SJCRH30 (cell line): ENCODE measurements at regions not wholly inside any gene's neighbourhood (a gene's known extent, or its start where the extent isn't known, plus 50 kb on each side); places are given as distances from the start of the nearest gene placed in this dataset.

Experiments
- DNase-seq, 2 experiments: peaks; one replicate each; pipeline ENCODE4 v3.0.0-alpha.2; 2015 to 2020
- H3K27ac ChIP-seq: fragments of 250-450 bp; sonication (Bioruptor Pico); 2 replicates; pipeline ENCODE4 v1.5.1; 2020; ENCODE audit warnings: mild to moderate bottlenecking, moderate library complexity
- H3K27me3 ChIP-seq: fragments of 250-450 bp; sonication (Bioruptor Pico); 2 replicates; pipeline ENCODE4 v1.5.1; 2020; ENCODE audit warnings: mild to moderate bottlenecking, moderate library complexity
- H3K36me3 ChIP-seq: fragments of 250-450 bp; sonication (Bioruptor Pico); 2 replicates; pipeline ENCODE4 v1.5.1; 2020; ENCODE audit warnings: mild to moderate bottlenecking, moderate library complexity
- H3K4me1 ChIP-seq: fragments of 250-450 bp; sonication (Bioruptor Pico); 2 replicates; pipeline ENCODE4 v1.5.1; 2020; ENCODE audit warnings: mild to moderate bottlenecking, moderate library complexity
- H3K4me3 ChIP-seq: fragments of 250-450 bp; sonication (Bioruptor Pico); 2 replicates; pipeline ENCODE4 v1.5.1; 2020; ENCODE audit warnings: mild to moderate bottlenecking, moderate library complexity
- H3K9me3 ChIP-seq: fragments of 250-450 bp; sonication (Bioruptor Pico); replicated peaks from 2 replicates; pipeline ENCODE4 v1.5.1; 2020; ENCODE audit warnings: mild to moderate bottlenecking, moderate library complexity

- no peak for DNase-seq
- Histone ChIP-seq H3K27ac (no peak overlapping the region), H3K4me1 (no peaks in the 10 kb centered on the region), H3K27me3 (no peaks in the 10 kb centered on the region), H3K9me3 (no peaks in the 10 kb centered on the region), H3K4me3 (no peak overlapping the region), H3K36me3 (no peaks in the 10 kb centered on the region)
Observed at GRCh38 chr1:163912170-163912884, 590.6 kb downstream of the NUF2 start.

- H3K36me3 ChIP-seq: no peaks in the 10 kb centered on the region
- no peaks in the 10 kb centered on the region for H3K9me3 ChIP-seq
- H3K4me3 ChIP-seq: no peak overlapping the region
- DNase-seq: no peak
- H3K27ac ChIP-seq: no peak overlapping the region
- no peaks in the 10 kb centered on the region for H3K27me3 ChIP-seq
- no peaks in the 10 kb centered on the region for H3K4me1 ChIP-seq
Observed at GRCh38 chr1:163914785-163915413, 593.1 kb downstream of the NUF2 start.

- Histone ChIP-seq H3K27me3 (no peaks in the 10 kb centered on the region), H3K4me3 (no peak overlapping the region), H3K4me1 (peaks cover 15% of the 10 kb centered on the region), H3K36me3 (no peaks in the 10 kb centered on the region), H3K9me3 (no peaks in the 10 kb centered on the region; the same call in 1 of the 2 replicates), H3K27ac (no peak overlapping the region)
- DNase-seq: no peak
Observed at GRCh38 chr1:163922743-163923201, 601.0 kb downstream of the NUF2 start.

- Histone ChIP-seq H3K9me3 (no peaks in the 10 kb centered on the region; the same call in 1 of the 2 replicates), H3K4me3 (no peak overlapping the region), H3K27ac (no peak overlapping the region), H3K4me1 (peaks cover 15% of the 10 kb centered on the region), H3K27me3 (no peaks in the 10 kb centered on the region), H3K36me3 (no peaks in the 10 kb centered on the region)
- peak; percentile 49 to 76 for DNase-seq
Observed at GRCh38 chr1:163924041-163924440, 602.3 kb downstream of the NUF2 start.

GRCh38 chr1:163927493-163927892, 605.7 kb downstream of the NUF2 start:
- H3K4me1 ChIP-seq: peaks cover 15% of the 10 kb centered on the region
- H3K27me3 ChIP-seq: no peaks in the 10 kb centered on the region
- H3K4me3 ChIP-seq: no peak overlapping the region
- H3K36me3 ChIP-seq: no peaks in the 10 kb centered on the region
- no peaks in the 10 kb centered on the region; the same call in 1 of the 2 replicates for H3K9me3 ChIP-seq
- DNase-seq: no peak
- no peak overlapping the region for H3K27ac ChIP-seq

- H3K27me3 ChIP-seq: no peaks in the 10 kb centered on the region
- H3K4me1 ChIP-seq: peaks cover 15% of the 10 kb centered on the region
- H3K27ac ChIP-seq: no peak overlapping the region
- H3K9me3 ChIP-seq: no peaks in the 10 kb centered on the region; the same call in 1 of the 2 replicates
- H3K36me3 ChIP-seq: no peaks in the 10 kb centered on the region
- H3K4me3 ChIP-seq: no peak overlapping the region
- no peak for DNase-seq
Observed at GRCh38 chr1:163928069-163928468, 606.3 kb downstream of the NUF2 start.

- H3K4me1 ChIP-seq: peaks cover 15% of the 10 kb centered on the region
- no peaks in the 10 kb centered on the region for H3K36me3 ChIP-seq
- DNase-seq: no peak
- no peak overlapping the region for H3K27ac ChIP-seq
- no peaks in the 10 kb centered on the region for H3K27me3 ChIP-seq
- H3K9me3 ChIP-seq: no peaks in the 10 kb centered on the region; the same call in 1 of the 2 replicates
- H3K4me3 ChIP-seq: no peak overlapping the region
Observed at GRCh38 chr1:163928651-163929050, 606.9 kb downstream of the NUF2 start.

GRCh38 chr1:163932901-163933300, 611.1 kb downstream of the NUF2 start:
- H3K36me3 ChIP-seq: no peaks in the 10 kb centered on the region
- H3K4me3 ChIP-seq: no peak overlapping the region
- H3K27ac ChIP-seq: no peak overlapping the region
- DNase-seq: no peak
- no peaks in the 10 kb centered on the region for H3K4me1 ChIP-seq
- no peaks in the 10 kb centered on the region for H3K9me3 ChIP-seq
- no peaks in the 10 kb centered on the region for H3K27me3 ChIP-seq

GRCh38 chr1:163933437-163933836, 611.7 kb downstream of the NUF2 start:
- Histone ChIP-seq H3K9me3 (no peaks in the 10 kb centered on the region), H3K27ac (no peak overlapping the region), H3K36me3 (no peaks in the 10 kb centered on the region), H3K4me3 (no peak overlapping the region), H3K4me1 (no peaks in the 10 kb centered on the region), H3K27me3 (no peaks in the 10 kb centered on the region)
- no peak for DNase-seq

- Histone ChIP-seq H3K27ac (no peak overlapping the region), H3K27me3 (no peaks in the 10 kb centered on the region), H3K4me3 (no peak overlapping the region), H3K4me1 (no peaks in the 10 kb centered on the region), H3K36me3 (no peaks in the 10 kb centered on the region), H3K9me3 (no peaks in the 10 kb centered on the region)
- no peak for DNase-seq
Observed at GRCh38 chr1:163935738-163936374, 614.1 kb downstream of the NUF2 start.

GRCh38 chr1:163959622-163960021, 599.4 kb upstream of the PBX1 start:
- no peak overlapping the region for H3K27ac ChIP-seq
- no peaks in the 10 kb centered on the region for H3K4me1 ChIP-seq
- no peak overlapping the region for H3K4me3 ChIP-seq
- H3K36me3 ChIP-seq: no peaks in the 10 kb centered on the region
- DNase-seq: no peak
- H3K9me3 ChIP-seq: no peaks in the 10 kb centered on the region
- no peaks in the 10 kb centered on the region for H3K27me3 ChIP-seq

- H3K4me3 ChIP-seq: no peak overlapping the region
- no peaks in the 10 kb centered on the region for H3K4me1 ChIP-seq
- H3K27ac ChIP-seq: no peak overlapping the region
- no peak for DNase-seq
- no peaks in the 10 kb centered on the region for H3K9me3 ChIP-seq
- no peaks in the 10 kb centered on the region for H3K36me3 ChIP-seq
- H3K27me3 ChIP-seq: no peaks in the 10 kb centered on the region
Observed at GRCh38 chr1:163970151-163970550, 588.8 kb upstream of the PBX1 start.

GRCh38 chr1:163970699-163971098, 588.3 kb upstream of the PBX1 start:
- Histone ChIP-seq H3K27ac (no peak overlapping the region), H3K27me3 (no peaks in the 10 kb centered on the region), H3K36me3 (no peaks in the 10 kb centered on the region), H3K4me3 (no peak overlapping the region), H3K4me1 (no peaks in the 10 kb centered on the region), H3K9me3 (no peaks in the 10 kb centered on the region)
- DNase-seq: no peak

GRCh38 chr1:163973586-163973985, 585.4 kb upstream of the PBX1 start:
- Histone ChIP-seq H3K9me3 (no peaks in the 10 kb centered on the region), H3K36me3 (no peaks in the 10 kb centered on the region), H3K27ac (no peak overlapping the region), H3K4me1 (no peaks in the 10 kb centered on the region), H3K4me3 (no peak overlapping the region), H3K27me3 (no peaks in the 10 kb centered on the region)
- no peak for DNase-seq

GRCh38 chr1:163974120-163974519, 584.9 kb upstream of the PBX1 start:
- H3K4me1 ChIP-seq: no peaks in the 10 kb centered on the region
- H3K27me3 ChIP-seq: no peaks in the 10 kb centered on the region
- H3K4me3 ChIP-seq: no peak overlapping the region
- H3K9me3 ChIP-seq: no peaks in the 10 kb centered on the region
- H3K36me3 ChIP-seq: no peaks in the 10 kb centered on the region
- no peak for DNase-seq
- H3K27ac ChIP-seq: no peak overlapping the region
